Right lobe of liver (tissue), 6 donors: ENCODE measurements at regions not wholly inside any gene's neighbourhood (a gene's known extent, or its start where the extent isn't known, plus 50 kb on each side); places are given as distances from the start of the nearest gene placed in this dataset.

Source experiments
- ATAC-seq, 4 donors: fragments of 200-7000 bp; cut with Tn5 transposase; one replicate each; pipeline ENCODE4 v1.9.1; 2020; ENCODE audit warnings: mild to moderate bottlenecking in 4 of 4, moderate library complexity in 4 of 4
- DNase-seq, 3 donors: peaks; one replicate each; pipeline ENCODE4 v3.0.0-alpha.2; 2020
- H3K27ac ChIP-seq, 3 donors: fragments of 200-600 bp; one replicate each; pipeline ENCODE4 v1.8.0; 2022
- H3K27me3 ChIP-seq, 2 donors: fragments of 200-600 bp; one replicate each; pipeline ENCODE4 v1.8.0; 2022
- H3K36me3 ChIP-seq, 4 donors: fragments of 200-600 bp; sonication (generic) in 1 of 4; one replicate each; pipeline versions ENCODE4 v1.5.1 to v1.8.0; 2017 to 2022; ENCODE audit warnings: control low read depth in 1 of 4
- H3K4me1 ChIP-seq, 4 donors: fragments of 200-600 bp; sonication (generic) in 1 of 4; one replicate each; pipeline versions ENCODE4 v1.5.1 to v1.8.0; 2017 to 2022; ENCODE audit warnings: control low read depth in 1 of 4
- H3K4me3 ChIP-seq, 3 donors: fragments of 200-600 bp; one replicate each; pipeline ENCODE4 v1.8.0; 2022
- H3K9me3 ChIP-seq, 4 donors: fragments of 200-600 bp; sonication (generic) in 1 of 4; one replicate each; pipeline versions ENCODE4 v1.5.1 to v1.8.0; 2017 to 2022; ENCODE audit warnings: control low read depth in 1 of 4
- POLR2A ChIP-seq: fragments of 450-650 bp; IDR thresholded peaks from one replicate; pipeline ENCODE4 v1.6.1; 2017; ENCODE audit warnings: antibody characterized with exemption, mild to moderate bottlenecking
- WGBS: methylation state at CpG from one replicate; pipeline ENCODE4 v1.1.6; 2018; ENCODE audit warnings: low coverage, low lambda C conversion rate; ENCODE audit not compliant: insufficient coverage; ENCODE audit errors: missing lambda C conversion rate; 5-methylcytosine and 5-hydroxymethylcytosine counted together
- intact Hi-C, 2 donors: fragments of 100-400 bp; cut with DNase I; formaldehyde crosslinking; loops; one replicate each; pipeline versions ENCODE4 v1.11.2 to v1.14.1; 2022
- TF ChIP-seq, protein P1 (sequence below), 4 donors: fragments of 200-600 bp in 3 of 4; fragments of 450-650 bp in 1 of 4; IDR thresholded peaks; one replicate each; pipeline versions ENCODE4 v1.5.1 to v1.8.0; 2016 to 2022; ENCODE audit warnings: antibody characterized with exemption in 4 of 4, mild to moderate bottlenecking in 2 of 4
- donor health status: DM: no; HTN: yes; CAD: no.
- donor health status: DM: no; HTN: no; CAD: no.
- donor health status: DM: no; HTN: no; CAD: no.
- donor health status: DM: no; HTN: yes; CAD: no.
- donor health status: DM: no; HTN: yes; CAD: no.

DNA sequence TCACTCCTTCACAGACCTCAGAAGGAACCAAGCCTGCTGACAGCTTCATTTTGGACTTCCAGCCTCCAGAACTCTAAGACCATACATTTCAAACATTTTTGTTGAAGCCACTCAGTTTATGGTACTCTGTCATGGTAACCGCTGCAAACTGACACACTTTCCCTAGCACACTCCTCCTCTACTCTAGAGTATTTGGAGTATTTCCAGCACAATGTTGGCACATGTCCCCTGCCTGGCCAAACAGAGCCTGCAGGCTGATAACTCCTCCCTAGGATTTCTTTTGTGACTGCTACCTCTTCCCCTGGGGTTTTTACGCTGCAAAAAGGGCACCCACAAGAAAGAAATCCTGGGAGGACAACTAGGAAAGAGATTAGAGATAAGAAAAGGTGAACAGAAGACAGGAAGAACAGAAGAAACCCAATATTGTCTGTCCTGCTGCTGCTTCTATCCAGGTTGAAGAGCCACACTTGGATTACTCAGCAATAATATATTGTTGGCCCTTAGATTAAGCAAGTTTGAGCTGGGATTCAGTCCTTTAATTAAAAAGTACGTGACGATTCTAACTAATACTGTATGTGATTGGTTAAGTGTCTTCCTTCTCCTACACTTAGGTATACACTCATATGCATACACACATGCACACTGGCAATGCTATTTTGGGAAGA, 844.1 kb downstream of the LTN1 start:
- 42% methylated on average over 4 of the region's 4 CpGs for WGBS
- Histone ChIP-seq H3K4me3 (no peak overlapping the region), H3K9me3 (no peaks in the 10 kb centered on the region), H3K36me3 (no peaks in the 10 kb centered on the region), H3K4me1 (no peaks in the 10 kb centered on the region), H3K27ac (no peak overlapping the region), H3K27me3 (no peaks in the 10 kb centered on the region)
- intact Hi-C loops = no loop called here
- TF ChIP-seq POLR2A = no peak
- TF ChIP-seq, protein P1, sequence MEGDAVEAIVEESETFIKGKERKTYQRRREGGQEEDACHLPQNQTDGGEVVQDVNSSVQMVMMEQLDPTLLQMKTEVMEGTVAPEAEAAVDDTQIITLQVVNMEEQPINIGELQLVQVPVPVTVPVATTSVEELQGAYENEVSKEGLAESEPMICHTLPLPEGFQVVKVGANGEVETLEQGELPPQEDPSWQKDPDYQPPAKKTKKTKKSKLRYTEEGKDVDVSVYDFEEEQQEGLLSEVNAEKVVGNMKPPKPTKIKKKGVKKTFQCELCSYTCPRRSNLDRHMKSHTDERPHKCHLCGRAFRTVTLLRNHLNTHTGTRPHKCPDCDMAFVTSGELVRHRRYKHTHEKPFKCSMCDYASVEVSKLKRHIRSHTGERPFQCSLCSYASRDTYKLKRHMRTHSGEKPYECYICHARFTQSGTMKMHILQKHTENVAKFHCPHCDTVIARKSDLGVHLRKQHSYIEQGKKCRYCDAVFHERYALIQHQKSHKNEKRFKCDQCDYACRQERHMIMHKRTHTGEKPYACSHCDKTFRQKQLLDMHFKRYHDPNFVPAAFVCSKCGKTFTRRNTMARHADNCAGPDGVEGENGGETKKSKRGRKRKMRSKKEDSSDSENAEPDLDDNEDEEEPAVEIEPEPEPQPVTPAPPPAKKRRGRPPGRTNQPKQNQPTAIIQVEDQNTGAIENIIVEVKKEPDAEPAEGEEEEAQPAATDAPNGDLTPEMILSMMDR (IDR thresholded peaks at IDR 0.05) = no peak
- DNase-seq (peak in 2 of 3 donors; percentile 34 to 66), ATAC-seq (peak; percentile 81 to 96 (median 88))

DNA sequence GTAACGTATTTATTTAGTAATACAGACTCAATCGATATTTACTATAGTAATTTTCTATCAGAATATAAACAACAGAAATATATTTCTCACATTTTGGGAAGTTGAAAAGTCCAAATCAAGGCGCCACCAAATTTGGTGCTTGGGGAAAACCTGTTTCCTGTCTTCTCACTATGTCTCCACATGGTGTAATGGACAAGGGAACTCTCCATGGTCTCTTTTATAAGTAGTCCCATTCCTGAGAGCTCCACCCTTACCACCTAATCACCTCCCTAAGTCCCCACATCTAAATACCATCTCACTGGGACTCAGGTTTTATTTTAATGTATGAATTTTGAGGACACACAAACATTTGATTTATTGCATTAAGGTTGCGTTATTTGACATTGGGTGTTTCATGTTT, 848.0 kb downstream of the LTN1 start:
- ATAC-seq (no peak), DNase-seq (no peak)
- Histone ChIP-seq H3K4me1 (no peaks in the 10 kb centered on the region), H3K9me3 (no peaks in the 10 kb centered on the region), H3K27me3 (no peaks in the 10 kb centered on the region), H3K4me3 (no peak overlapping the region), H3K36me3 (no peaks in the 10 kb centered on the region), H3K27ac (no peak overlapping the region)
- TF ChIP-seq, protein P1 (IDR thresholded peaks at IDR 0.05) = no peak
- no peak for TF ChIP-seq POLR2A
- WGBS = 92% methylated on average over 4 of the region's 4 CpGs
- intact Hi-C loops = no loop called here

DNA sequence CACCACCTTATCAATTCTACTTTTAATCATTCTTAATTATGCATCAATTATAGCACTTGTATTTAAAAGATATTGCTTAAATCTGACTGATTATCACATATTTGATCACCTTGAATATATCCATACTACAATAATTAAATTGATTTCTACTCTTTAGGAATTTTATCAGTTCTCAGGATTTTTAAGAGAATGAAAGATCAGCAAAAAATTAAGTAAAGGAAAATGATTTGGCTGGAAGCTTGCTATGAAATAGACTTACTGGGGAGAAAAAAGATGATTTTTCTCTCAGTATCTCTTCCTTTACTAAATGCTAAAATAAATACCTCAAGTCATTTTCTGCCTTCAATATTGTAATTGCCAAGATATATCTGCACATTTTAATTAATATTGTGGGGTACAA, 848.6 kb downstream of the LTN1 start:
- Histone ChIP-seq H3K27ac (no peak overlapping the region), H3K4me1 (no peaks in the 10 kb centered on the region), H3K9me3 (no peaks in the 10 kb centered on the region), H3K4me3 (no peak overlapping the region), H3K36me3 (no peaks in the 10 kb centered on the region), H3K27me3 (no peaks in the 10 kb centered on the region)
- intact Hi-C loops = no loop called here
- DNase-seq (no peak), ATAC-seq (no peak)
- no peak for TF ChIP-seq POLR2A
- TF ChIP-seq, protein P1 (IDR thresholded peaks at IDR 0.05) = no peak

DNA sequence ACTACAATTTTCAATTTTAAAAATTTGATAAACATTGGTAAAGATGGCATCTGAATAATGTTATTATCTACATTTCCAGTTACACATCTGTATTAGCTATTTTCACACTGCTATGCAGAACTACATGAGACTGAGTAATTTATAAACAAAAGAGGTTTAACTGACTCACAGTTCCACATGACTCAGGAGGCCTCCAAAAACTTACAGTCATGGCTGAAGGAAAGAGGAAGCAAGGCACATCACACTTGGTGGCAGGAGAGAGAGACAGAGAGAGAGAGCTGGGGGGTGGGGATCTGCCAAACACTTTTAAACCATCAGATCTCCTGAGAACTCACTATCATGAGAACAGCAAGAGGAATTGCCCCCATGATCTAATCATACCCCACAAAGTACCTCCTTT, 850.0 kb downstream of the LTN1 start:
- ATAC-seq = peak in 1 of 4 donors; percentile 54
- no peak overlapping the region for H3K27ac ChIP-seq
- intact Hi-C loops = no loop called here

More for the DNA sequence above, 850.0 kb downstream of the LTN1 start:
- DNase-seq = no peak
- Histone ChIP-seq H3K27me3 (no peaks in the 10 kb centered on the region), H3K36me3 (no peaks in the 10 kb centered on the region), H3K9me3 (no peaks in the 10 kb centered on the region), H3K4me3 (no peak overlapping the region), H3K4me1 (no peaks in the 10 kb centered on the region)
- TF ChIP-seq, protein P1 (IDR thresholded peaks at IDR 0.05) = no peak
- TF ChIP-seq POLR2A = no peak
